Fibroblast of the aortic adventitia (primary cell): ENCODE measurements at regions not wholly inside any gene's neighbourhood (a gene's known extent, or its start where the extent isn't known, plus 50 kb on each side); places are given as distances from the start of the nearest gene placed in this dataset.

Source experiments
- DNase-seq: peaks from one replicate; pipeline ENCODE4 v3.0.0-alpha.2; 2010; ENCODE audit warnings: low read depth
- H3K4me3 ChIP-seq: 2 replicates; pipeline ENCODE4 v1.5.1; 2011; ENCODE audit warnings: low read depth, mild to moderate bottlenecking, control low read depth, low read length, moderate library complexity
- TF ChIP-seq, protein P1 (sequence below): IDR thresholded peaks from 2 replicates; pipeline ENCODE4 v1.5.1; 2011; ENCODE audit warnings: mild to moderate bottlenecking, low read length, control low read depth, inconsistent platforms; ENCODE audit not compliant: insufficient read depth

DNA sequence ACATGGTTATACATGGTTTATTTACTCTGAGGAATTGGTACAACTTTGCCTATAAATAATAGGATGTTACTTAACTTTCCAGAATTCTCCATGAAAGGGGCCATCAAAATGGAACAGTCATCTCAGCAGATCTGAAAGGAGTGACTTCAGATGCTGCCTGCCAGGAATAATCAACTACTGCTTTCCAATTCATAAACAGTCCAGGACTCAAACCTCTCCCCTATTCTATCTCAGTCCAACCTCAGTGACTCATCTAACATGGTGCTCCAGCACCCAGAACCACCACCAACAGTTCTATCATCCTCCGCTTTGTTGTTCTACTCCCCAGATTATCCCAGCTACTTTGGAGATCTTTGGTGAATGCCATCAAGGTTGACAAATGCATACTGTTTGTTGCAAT, 221.5 kb upstream of the MPDZ start:
- TF ChIP-seq, protein P1, sequence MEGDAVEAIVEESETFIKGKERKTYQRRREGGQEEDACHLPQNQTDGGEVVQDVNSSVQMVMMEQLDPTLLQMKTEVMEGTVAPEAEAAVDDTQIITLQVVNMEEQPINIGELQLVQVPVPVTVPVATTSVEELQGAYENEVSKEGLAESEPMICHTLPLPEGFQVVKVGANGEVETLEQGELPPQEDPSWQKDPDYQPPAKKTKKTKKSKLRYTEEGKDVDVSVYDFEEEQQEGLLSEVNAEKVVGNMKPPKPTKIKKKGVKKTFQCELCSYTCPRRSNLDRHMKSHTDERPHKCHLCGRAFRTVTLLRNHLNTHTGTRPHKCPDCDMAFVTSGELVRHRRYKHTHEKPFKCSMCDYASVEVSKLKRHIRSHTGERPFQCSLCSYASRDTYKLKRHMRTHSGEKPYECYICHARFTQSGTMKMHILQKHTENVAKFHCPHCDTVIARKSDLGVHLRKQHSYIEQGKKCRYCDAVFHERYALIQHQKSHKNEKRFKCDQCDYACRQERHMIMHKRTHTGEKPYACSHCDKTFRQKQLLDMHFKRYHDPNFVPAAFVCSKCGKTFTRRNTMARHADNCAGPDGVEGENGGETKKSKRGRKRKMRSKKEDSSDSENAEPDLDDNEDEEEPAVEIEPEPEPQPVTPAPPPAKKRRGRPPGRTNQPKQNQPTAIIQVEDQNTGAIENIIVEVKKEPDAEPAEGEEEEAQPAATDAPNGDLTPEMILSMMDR: no peak

DNA sequence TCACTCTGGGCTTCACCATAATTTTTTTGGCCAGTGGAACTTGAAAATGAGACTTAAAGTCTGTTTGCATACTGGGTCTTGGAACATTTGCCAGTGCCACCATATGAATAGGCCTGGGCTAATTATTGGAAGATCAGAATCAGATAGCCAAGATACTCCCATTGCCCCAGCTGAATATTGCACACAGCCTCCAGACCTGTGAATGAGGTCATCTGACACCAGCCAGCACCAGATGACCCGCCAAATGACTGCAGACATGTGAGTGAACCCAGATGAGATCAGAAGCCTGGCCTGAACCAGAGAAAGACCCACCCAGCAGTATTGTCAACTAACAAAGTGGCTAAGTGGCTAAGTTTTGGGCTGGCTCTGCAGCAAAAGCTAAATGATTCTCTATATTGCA, 220.5 kb upstream of the MPDZ start:
- H3K4me3 ChIP-seq: no peak overlapping the region
- DNase-seq: no peak
- TF ChIP-seq, protein P1: no peak

More for the DNA sequence above, 221.5 kb upstream of the MPDZ start:
- H3K4me3 ChIP-seq: no peak overlapping the region
- DNase-seq: no peak

DNA sequence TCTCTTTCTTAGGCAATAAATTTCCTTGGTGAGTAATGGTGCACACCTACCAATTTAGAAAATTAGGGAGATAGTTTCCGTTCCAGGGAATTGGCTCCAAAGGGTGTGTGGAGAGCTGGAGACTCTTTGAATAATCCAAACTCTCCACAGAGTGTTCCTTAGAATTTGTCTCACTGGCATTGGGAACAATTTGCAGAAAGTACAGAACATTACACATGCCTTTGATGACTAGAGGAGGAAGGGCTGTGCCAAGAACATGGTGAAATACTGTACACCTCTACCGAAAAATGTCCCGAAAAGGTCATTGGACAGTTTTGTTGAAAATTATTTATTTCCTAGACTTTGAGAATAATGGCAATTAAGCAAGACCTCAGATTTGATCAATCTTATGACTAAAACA, 214.2 kb upstream of the MPDZ start:
- H3K4me3 ChIP-seq: no peak overlapping the region
- DNase-seq: no peak
- TF ChIP-seq, protein P1: no peak

DNA sequence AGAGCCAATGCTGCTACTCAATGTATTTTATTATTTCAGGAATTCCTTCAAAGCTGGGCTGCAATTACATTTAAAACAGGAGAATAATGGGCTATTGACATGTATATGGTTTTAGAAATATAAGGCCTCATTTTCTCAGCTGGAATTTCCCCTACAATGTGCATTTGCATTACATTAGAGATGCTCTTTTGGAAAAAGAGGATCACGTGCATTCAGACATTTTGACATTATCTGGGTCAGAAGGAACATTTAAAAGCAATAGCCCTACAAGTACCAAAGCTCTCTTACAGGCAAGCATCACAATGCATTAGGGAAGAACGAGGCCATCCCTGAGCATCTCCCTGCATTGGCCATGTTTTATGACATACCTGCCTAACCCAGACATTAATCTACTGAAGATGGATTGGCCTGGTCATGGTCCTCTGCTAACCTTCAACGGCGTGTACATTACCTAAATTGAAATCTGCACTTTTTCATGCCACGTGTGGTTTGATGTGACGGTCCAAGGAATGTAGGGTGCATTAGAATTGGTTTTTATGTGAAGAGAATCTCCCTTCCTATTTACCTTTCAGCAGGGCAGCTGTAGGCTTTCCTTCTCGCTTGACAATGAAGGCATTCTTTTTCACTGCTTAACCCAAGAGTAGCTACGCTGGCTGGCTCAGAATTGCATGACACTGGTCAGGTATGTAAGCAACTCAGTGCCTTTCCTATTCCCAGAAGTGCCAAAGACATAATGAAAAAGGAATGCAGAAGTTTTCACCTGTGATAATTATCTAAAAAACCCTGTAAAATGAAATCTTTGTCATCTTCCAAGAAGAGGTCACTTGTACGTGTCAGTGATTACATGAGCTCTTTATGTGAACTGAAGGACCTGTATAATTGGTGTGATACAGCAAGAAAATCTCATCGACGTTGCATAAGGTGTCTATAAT, 212.3 kb upstream of the MPDZ start:
- DNase-seq: no peak
- no peak overlapping the region for H3K4me3 ChIP-seq
- TF ChIP-seq, protein P1: no peak

DNA sequence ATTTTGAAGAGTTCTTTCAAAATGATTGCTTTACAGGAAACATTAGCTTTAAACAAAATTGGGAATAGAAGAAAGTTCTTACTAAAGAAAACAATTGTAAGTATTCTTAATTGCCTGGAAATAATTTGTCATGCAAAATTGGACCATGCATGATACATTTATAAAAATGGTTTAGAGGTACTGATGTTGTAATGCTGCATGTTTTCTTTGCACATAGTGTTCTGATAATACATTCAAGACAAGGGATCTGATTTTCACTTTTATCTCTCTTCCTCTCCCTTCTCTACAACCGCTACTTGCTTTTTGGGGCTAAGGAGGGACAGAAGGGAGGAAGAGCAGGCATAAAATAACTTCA, 211.6 kb upstream of the MPDZ start:
- DNase-seq: no peak
- TF ChIP-seq, protein P1: no peak
- H3K4me3 ChIP-seq: no peak overlapping the region

DNA sequence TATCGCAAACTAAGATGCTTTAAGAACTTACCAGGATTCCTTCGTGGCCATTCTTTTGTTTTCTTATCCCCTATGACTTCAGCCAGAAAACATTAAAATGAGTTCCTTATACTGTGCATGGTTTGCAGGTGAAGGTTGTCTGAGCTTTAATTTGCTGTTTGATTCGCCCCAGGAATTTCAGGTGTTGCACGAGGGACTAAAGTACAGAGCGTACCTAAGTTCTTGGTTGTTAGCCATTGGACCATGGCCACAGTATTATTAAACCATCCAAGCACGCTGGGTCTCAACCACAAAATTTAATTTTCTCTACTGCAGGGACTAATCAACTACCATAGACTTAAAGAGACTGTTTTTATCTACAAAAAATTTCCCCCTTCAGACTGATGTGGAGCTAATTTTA, 208.4 kb upstream of the MPDZ start:
- no peak overlapping the region for H3K4me3 ChIP-seq
- TF ChIP-seq, protein P1: no peak
- no peak for DNase-seq

DNA sequence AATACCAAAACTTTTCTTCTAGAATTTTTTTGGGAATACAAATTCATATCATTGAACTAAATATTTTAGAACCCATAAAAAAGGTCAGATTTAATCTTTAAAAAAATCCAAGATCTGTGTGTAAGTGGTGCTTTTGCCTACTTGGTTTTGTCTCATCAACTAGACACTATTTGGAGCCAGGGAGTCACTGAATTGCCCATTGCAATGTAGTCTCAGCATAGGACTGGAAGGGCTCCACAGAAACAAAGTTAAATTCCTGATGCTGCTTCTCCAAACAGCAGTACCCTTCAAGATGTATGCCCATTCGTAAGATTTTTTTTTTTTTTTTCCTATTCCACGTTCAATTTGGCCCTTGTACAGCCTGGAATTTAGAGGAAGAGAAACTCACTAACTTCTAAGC, 208.0 kb upstream of the MPDZ start:
- no peak overlapping the region for H3K4me3 ChIP-seq
- DNase-seq: no peak
- TF ChIP-seq, protein P1: no peak
